Lower leg skin (tissue), 4 donors: ENCODE measurements at regions not wholly inside any gene's neighbourhood (a gene's known extent, or its start where the extent isn't known, plus 50 kb on each side); places are given as distances from the start of the nearest gene placed in this dataset.
A peak's percentile ranks its signal among the peaks of the same experiment; 100 is the strongest.

Experiments used
- DNase-seq, 2 donors: peaks; one replicate each; pipeline ENCODE4 v3.0.0-alpha.2; 2019; ENCODE audit warnings: low spot score in 2 of 2
- H3K4me3 ChIP-seq: fragments of 200-600 bp; sonication (generic); 2 replicates; pipeline ENCODE4 v1.5.1; 2017; ENCODE audit warnings: mild to moderate bottlenecking, low read depth; ENCODE audit not compliant: poor library complexity, severe bottlenecking
- CTCF ChIP-seq, 3 donors: fragments of 450-650 bp; IDR thresholded peaks; one replicate each; pipeline ENCODE4 v1.5.1; 2016; ENCODE audit warnings: antibody characterized with exemption in 3 of 3, mild to moderate bottlenecking in 3 of 3, moderate library complexity in 2 of 3
- POLR2A ChIP-seq, 2 donors: fragments of 450-650 bp; IDR thresholded peaks; one replicate each; pipeline ENCODE4 v1.6.1; 2016 to 2017; ENCODE audit warnings: antibody characterized with exemption in 2 of 2, mild to moderate bottlenecking in 1 of 2, moderate library complexity in 1 of 2
- WGBS, 2 donors: methylation state at CpG; one replicate each; pipeline ENCODE4 v1.1.5; 2018; 5-methylcytosine and 5-hydroxymethylcytosine counted together
- intact Hi-C: fragments of 100-400 bp; cut with DNase I; formaldehyde crosslinking; loops from one replicate; pipeline ENCODE4 v1.15.0; 2023; ENCODE audit warnings: low total_unique reads

- TF ChIP-seq POLR2A (IDR thresholded peaks at IDR 0.05) = no peak
- TF ChIP-seq CTCF (IDR thresholded peaks at IDR 0.05) = no peak
- WGBS, 2 donors = 96 to 98% methylated on average over 4 of the region's 6 CpGs
- no peak overlapping the region for H3K4me3 ChIP-seq
- DNase-seq = no peak
- intact Hi-C loops = no loop called here
Observed at GRCh38 chr12:19726592-19726991, 287.3 kb downstream of the AEBP2 start.

- DNase-seq = no peak
- TF ChIP-seq POLR2A (IDR thresholded peaks at IDR 0.05) (no peak), CTCF (IDR thresholded peaks at IDR 0.05) (no peak)
- no peak overlapping the region for H3K4me3 ChIP-seq
- intact Hi-C loops = no loop called here
Observed at GRCh38 chr12:19737019-19737418, 297.7 kb downstream of the AEBP2 start.

- intact Hi-C loops = no loop called here
- H3K4me3 ChIP-seq = no peak overlapping the region
- 58 to 62% methylated on average over 3 of the region's 3 CpGs for WGBS, 2 donors
Observed at GRCh38 chr12:19739195-19739776, 300.0 kb downstream of the AEBP2 start.

DNA sequence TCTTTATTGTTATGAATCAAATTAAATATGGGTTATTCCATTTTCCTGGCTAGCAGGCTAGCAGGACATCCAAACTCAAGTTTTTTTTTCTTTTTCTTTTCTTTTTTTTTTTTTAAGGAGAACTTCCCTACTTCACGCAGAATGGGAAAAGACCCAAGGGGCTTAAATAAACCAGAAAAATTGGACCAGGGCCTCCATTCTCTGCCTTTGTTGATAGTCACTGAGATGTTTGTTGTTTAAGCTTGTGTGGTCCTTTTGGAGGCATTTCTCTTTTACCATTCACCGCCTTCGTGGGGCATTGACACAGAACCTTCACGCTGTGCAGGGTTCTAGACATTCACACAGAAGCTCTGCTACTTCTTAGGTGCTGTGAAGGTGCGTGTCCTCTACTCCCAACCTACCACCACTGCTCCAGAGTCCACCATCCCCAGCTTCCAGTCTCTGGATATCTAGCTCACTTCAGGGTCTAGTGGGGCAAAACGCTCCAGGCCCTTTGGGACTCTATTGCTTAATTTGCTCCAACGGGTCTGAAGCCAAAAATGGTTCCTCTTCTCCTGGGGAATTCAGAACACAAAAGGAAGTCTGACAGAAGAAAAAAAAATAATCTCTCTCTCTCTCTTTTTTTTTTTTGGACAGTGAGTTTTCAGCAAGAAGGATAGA is 301.3 kb downstream of the AEBP2 start:
- TF ChIP-seq CTCF (IDR thresholded peaks at IDR 0.05) = no peak
- TF ChIP-seq POLR2A (IDR thresholded peaks at IDR 0.05) = no peak
- DNase-seq = no peak
- intact Hi-C loops = no loop called here
- WGBS, 2 donors = 68 to 70% methylated on average over 7 of the region's 7 CpGs
- no peak overlapping the region for H3K4me3 ChIP-seq

More at GRCh38 chr12:19739195-19739776, 300.0 kb downstream of the AEBP2 start:
- DNase-seq = peak in 1 of 2 donors; percentile 43
- TF ChIP-seq POLR2A (IDR thresholded peaks at IDR 0.05) = no peak
- no peak for TF ChIP-seq CTCF (IDR thresholded peaks at IDR 0.05)

DNA sequence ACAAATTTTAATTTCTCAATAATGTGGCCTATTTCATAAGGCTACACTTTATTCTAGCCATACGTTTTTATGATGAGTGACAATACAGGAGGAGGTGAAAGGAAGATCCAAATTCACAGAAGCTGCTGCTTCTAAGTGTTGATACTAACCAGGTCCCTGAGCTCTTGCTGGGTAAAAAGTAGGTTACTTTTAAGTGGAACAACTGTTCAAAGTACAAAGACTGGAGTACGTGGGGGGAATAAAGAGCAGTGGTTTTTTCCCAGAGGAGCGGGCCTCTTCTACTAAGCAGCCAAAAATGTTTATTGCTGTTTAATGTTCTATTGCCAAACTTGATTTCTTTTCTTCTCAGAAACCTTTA is 301.8 kb downstream of the AEBP2 start:
- 75 to 81% methylated on average over 3 of the region's 3 CpGs for WGBS, 2 donors
- H3K4me3 ChIP-seq = no peak overlapping the region
- TF ChIP-seq CTCF (IDR thresholded peaks at IDR 0.05) (no peak), POLR2A (IDR thresholded peaks at IDR 0.05) (no peak)
- DNase-seq = no peak
- intact Hi-C loops = no loop called here
